Colonic mucosa (tissue), 4 donors: ENCODE measurements at regions not wholly inside any gene's neighbourhood (a gene's known extent, or its start where the extent isn't known, plus 50 kb on each side); places are given as distances from the start of the nearest gene placed in this dataset.
"Not testable (repeated sequence)": the region's sequence is repeated elsewhere in the genome, so short reads cannot be mapped to it uniquely, and the experiment has no call there.

Experiments used
- DNase-seq: peaks from one replicate; pipeline ENCODE4 v3.0.0-alpha.2; 2020
- H3K27ac ChIP-seq: fragments of 200-600 bp; one replicate; pipeline ENCODE4 v1.8.0; 2021
- H3K27me3 ChIP-seq: fragments of 200-600 bp; one replicate; pipeline ENCODE4 v1.8.0; 2021
- H3K36me3 ChIP-seq: fragments of 200-600 bp; one replicate; pipeline ENCODE4 v1.8.0; 2021
- H3K4me1 ChIP-seq: fragments of 200-600 bp; one replicate; pipeline ENCODE4 v1.8.0; 2021; ENCODE audit warnings: mild to moderate bottlenecking
- H3K4me3 ChIP-seq: fragments of 200-600 bp; one replicate; pipeline ENCODE4 v1.8.0; 2021
- H3K9ac ChIP-seq, 2 donors: one replicate each; pipeline ENCODE4 v1.7.0; 2013; ENCODE audit warnings: control low read depth in 2 of 2, low read depth in 2 of 2, low read length in 2 of 2
- H3K9me3 ChIP-seq: fragments of 200-600 bp; one replicate; pipeline ENCODE4 v1.8.0; 2021
- intact Hi-C: fragments of 100-400 bp; cut with DNase I; formaldehyde crosslinking; loops from one replicate; pipeline ENCODE4 v1.14.1; 2022
- TF ChIP-seq, protein P1 (sequence below): fragments of 200-600 bp; IDR thresholded peaks from one replicate; pipeline ENCODE4 v1.8.0; 2022; ENCODE audit warnings: antibody characterized with exemption, mild to moderate bottlenecking
- donor health status: healthy.
- donor health status: DM: no; HTN: no; CAD: no.
- donor health status: DM: no; HTN: no; CAD: no.

DNA sequence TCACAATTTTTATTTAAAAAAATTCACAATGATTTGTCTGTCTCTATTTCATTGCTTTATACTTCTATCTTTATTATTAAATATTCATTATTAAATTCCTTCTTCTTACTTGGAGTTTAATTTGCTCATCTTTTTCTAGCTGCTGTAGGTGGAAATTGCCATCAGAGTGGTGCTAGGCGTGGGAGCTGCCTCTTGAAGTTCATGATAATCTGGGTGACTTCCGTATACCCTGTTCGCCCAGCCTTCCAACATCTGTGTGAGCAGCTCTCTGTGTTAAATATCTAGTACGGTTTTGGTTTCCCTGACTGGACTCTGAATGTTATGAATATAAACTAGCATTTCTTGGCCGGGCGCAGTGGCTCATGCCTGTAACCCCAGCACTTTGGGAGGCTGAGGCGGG, 84.0 kb upstream of the RPH3AL start:
- intact Hi-C loops, result no loop called here
- Histone ChIP-seq H3K9ac (no peak overlapping the region), H3K27me3 (no peaks in the 10 kb centered on the region), H3K36me3 (no peaks in the 10 kb centered on the region), H3K27ac (no peak overlapping the region), H3K4me1 (no peaks in the 10 kb centered on the region), H3K9me3 (no peaks in the 10 kb centered on the region), H3K4me3 (no peak overlapping the region)
- TF ChIP-seq, protein P1, sequence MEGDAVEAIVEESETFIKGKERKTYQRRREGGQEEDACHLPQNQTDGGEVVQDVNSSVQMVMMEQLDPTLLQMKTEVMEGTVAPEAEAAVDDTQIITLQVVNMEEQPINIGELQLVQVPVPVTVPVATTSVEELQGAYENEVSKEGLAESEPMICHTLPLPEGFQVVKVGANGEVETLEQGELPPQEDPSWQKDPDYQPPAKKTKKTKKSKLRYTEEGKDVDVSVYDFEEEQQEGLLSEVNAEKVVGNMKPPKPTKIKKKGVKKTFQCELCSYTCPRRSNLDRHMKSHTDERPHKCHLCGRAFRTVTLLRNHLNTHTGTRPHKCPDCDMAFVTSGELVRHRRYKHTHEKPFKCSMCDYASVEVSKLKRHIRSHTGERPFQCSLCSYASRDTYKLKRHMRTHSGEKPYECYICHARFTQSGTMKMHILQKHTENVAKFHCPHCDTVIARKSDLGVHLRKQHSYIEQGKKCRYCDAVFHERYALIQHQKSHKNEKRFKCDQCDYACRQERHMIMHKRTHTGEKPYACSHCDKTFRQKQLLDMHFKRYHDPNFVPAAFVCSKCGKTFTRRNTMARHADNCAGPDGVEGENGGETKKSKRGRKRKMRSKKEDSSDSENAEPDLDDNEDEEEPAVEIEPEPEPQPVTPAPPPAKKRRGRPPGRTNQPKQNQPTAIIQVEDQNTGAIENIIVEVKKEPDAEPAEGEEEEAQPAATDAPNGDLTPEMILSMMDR, result no peak
- no peak for DNase-seq

DNA sequence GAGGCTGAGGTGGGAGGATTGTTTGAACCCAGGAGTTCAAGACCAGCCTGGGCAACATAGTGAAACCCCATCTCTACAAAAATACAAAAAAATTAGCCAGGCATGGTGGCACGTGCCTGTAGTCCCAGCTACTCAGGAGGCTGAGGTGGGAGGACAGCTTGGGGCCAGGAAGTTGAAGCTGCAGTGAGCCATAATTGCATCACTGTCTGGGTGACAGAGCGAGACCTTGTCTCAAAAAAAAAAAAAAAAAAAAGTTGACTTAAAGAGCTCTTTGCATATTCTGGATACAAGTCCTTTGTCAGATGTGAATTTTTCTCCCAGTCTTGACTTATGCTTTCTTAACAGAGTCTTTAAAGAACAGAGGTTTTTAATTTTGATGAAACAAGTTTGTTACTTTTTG, 79.9 kb upstream of the RPH3AL start:
- H3K27me3 ChIP-seq, H3K9ac ChIP-seq, H3K36me3 ChIP-seq, DNase-seq, H3K27ac ChIP-seq, H3K4me1 ChIP-seq, H3K4me3 ChIP-seq, H3K9me3 ChIP-seq, intact Hi-C loops: not testable (repeated sequence)

DNA sequence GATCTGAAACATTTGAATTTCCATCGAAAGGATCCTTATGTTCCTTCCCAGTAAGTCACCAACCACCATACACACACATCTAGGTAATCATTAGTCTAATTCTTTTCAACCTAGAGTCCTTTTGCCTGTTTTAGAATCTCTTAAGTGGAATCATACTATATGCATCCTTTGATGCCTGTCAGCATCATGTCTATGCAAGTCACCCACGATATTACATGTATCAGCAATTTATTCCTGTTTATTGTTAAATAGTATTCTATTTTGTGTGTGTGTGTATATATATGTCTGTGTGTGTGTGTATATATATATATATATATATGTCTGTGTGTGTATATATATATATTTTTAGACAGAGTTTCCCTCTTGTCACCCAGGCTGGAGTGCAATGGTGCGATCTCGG, 78.9 kb upstream of the RPH3AL start:
- no peaks in the 10 kb centered on the region for H3K27me3 ChIP-seq
- no peak overlapping the region for H3K4me3 ChIP-seq
- TF ChIP-seq, protein P1, result no peak
- H3K9ac ChIP-seq, result no peak overlapping the region
- no peaks in the 10 kb centered on the region for H3K4me1 ChIP-seq
- H3K27ac ChIP-seq, result no peak overlapping the region
- intact Hi-C loops, result no loop called here
- H3K36me3 ChIP-seq, result no peaks in the 10 kb centered on the region
- no peaks in the 10 kb centered on the region for H3K9me3 ChIP-seq
- no peak for DNase-seq

DNA sequence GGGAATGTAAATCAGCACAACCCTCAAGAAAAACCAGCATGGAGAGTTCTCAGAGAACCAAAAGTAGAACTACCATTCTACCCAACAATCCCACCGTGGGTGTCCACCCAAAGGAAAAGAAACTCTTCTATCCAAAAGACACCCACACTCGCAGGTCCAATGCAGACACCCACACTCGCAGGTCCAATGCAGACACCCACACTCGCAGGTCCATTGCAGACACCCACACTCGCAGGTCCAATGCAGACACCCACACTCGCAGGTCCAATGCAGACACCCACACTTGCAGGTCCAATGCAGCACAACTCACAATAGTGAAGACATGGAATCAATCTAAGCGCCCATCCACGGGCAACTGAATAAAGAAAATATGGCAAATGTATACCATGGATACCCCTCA, 77.0 kb upstream of the RPH3AL start:
- Histone ChIP-seq H3K9me3 (no peaks in the 10 kb centered on the region), H3K9ac (no peak overlapping the region), H3K27ac (no peak overlapping the region), H3K36me3 (no peaks in the 10 kb centered on the region), H3K27me3 (no peaks in the 10 kb centered on the region), H3K4me1 (no peaks in the 10 kb centered on the region), H3K4me3 (no peak overlapping the region)
- intact Hi-C loops, result no loop called here
- no peak for DNase-seq
- TF ChIP-seq, protein P1, result no peak

DNA sequence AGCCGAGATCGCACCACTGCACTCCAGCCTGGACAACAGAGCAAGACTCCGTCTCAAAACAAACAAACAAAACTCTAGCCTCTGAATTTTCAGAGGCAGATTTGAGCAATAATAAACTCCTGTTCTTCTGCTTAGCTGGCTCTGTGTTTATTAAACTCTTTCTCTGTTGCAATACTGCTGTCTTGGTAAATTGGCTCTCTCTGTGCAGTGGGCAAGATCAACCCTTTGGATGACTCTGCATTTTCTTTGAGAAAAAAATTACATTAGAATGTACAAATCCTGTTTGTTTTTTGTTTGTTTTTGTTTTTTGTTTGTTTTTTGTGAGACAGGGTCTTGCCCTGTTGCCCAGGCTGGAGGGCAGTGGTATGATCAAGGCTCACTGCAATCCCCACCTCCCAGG, 75.8 kb upstream of the RPH3AL start:
- no peak for DNase-seq
- no peak overlapping the region for H3K9ac ChIP-seq
- H3K4me1 ChIP-seq, result no peaks in the 10 kb centered on the region
- no peaks in the 10 kb centered on the region for H3K27me3 ChIP-seq
- H3K27ac ChIP-seq, result no peak overlapping the region
- TF ChIP-seq, protein P1, result no peak
- H3K4me3 ChIP-seq, result no peak overlapping the region
- no peaks in the 10 kb centered on the region for H3K9me3 ChIP-seq
- no peaks in the 10 kb centered on the region for H3K36me3 ChIP-seq
- intact Hi-C loops, result no loop called here

DNA sequence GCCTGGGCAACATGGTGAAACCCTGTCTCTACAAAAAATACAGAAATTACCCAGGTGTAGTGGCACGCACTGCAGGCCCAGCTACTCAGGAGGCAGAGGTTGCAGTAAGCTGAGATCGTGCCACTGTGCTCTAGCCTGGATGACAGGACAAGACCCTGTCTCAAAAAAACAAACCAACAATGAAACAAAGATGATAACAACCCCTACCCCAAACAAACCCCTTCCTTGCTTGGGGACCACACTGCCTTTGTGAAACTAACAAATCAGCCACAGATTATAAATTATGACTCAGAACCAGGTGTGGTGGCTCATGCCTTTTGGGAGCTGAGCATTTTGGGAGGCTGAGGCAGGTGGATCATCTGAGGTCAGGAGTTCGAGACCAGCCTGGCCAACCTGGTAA, 75.3 kb upstream of the RPH3AL start:
- Histone ChIP-seq H3K27me3 (no peaks in the 10 kb centered on the region), H3K4me3 (no peak overlapping the region), H3K4me1 (no peaks in the 10 kb centered on the region), H3K9ac (no peak overlapping the region), H3K27ac (no peak overlapping the region), H3K36me3 (no peaks in the 10 kb centered on the region), H3K9me3 (no peaks in the 10 kb centered on the region)
- DNase-seq, result no peak
- TF ChIP-seq, protein P1, result no peak
- intact Hi-C loops, result no loop called here
